ENCODE measurements at regions not wholly inside any gene's neighbourhood (a gene's known extent, or its start where the extent isn't known, plus 50 kb on each side); places are given as distances from the start of the nearest gene placed in this dataset.

DNA sequence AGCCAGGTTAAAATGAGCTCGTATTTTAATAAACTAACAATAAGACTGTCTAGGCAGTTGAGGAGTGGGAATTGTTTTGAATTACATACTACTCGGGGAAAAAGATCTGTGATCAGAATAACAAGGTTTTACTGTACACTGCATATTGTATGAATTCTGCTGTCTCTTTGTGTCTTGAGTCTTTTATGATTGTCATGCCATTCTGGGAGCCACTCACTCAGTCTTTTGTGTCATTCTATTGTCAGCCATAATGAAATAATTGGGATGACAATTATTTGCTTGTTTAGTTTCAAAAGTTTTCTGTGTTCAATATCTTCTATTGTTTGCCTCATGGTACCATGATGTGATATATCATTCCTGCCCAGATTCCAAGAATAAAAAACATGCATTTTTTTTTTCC lies 339.6 kb upstream of the TBL1XR1 start:
- ChIA-PET POLR2A (no interaction called here), CTCF (no interaction called here)
- TF ChIP-seq, protein P1, sequence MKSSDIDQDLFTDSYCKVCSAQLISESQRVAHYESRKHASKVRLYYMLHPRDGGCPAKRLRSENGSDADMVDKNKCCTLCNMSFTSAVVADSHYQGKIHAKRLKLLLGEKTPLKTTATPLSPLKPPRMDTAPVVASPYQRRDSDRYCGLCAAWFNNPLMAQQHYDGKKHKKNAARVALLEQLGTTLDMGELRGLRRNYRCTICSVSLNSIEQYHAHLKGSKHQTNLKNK (CRISPR knock-in tag; IDR thresholded peaks at IDR 0.05), result no peak
- TF ChIP-seq ETV6 (CRISPR knock-in tag; IDR thresholded peaks at IDR 0.05) (no peak), RELA (CRISPR knock-in tag; IDR thresholded peaks at IDR 0.05; ENCODE audit: borderline replicate concordance) (no peak), SP1 (CRISPR knock-in tag; conservative IDR thresholded peaks at IDR 0.05) (no peak), RORB (CRISPR knock-in tag; IDR thresholded peaks at IDR 0.05) (no peak), ZBTB21 (CRISPR knock-in tag; IDR thresholded peaks at IDR 0.05; ENCODE audit: borderline replicate concordance) (no peak), NR2C2 (CRISPR knock-in tag; IDR thresholded peaks at IDR 0.05) (no peak), ZNF219 (CRISPR knock-in tag; IDR thresholded peaks at IDR 0.05; ENCODE audit: borderline replicate concordance) (no peak), CBFB (CRISPR knock-in tag; IDR thresholded peaks at IDR 0.05; ENCODE audit: low read depth) (no peak), SMAD4 (CRISPR knock-in tag; IDR thresholded peaks at IDR 0.05) (no peak), NFE2L1 (CRISPR knock-in tag; IDR thresholded peaks at IDR 0.05) (no peak)
- TF ChIP-seq, protein P2, sequence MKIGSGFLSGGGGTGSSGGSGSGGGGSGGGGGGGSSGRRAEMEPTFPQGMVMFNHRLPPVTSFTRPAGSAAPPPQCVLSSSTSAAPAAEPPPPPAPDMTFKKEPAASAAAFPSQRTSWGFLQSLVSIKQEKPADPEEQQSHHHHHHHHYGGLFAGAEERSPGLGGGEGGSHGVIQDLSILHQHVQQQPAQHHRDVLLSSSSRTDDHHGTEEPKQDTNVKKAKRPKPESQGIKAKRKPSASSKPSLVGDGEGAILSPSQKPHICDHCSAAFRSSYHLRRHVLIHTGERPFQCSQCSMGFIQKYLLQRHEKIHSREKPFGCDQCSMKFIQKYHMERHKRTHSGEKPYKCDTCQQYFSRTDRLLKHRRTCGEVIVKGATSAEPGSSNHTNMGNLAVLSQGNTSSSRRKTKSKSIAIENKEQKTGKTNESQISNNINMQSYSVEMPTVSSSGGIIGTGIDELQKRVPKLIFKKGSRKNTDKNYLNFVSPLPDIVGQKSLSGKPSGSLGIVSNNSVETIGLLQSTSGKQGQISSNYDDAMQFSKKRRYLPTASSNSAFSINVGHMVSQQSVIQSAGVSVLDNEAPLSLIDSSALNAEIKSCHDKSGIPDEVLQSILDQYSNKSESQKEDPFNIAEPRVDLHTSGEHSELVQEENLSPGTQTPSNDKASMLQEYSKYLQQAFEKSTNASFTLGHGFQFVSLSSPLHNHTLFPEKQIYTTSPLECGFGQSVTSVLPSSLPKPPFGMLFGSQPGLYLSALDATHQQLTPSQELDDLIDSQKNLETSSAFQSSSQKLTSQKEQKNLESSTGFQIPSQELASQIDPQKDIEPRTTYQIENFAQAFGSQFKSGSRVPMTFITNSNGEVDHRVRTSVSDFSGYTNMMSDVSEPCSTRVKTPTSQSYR (CRISPR knock-in tag; IDR thresholded peaks at IDR 0.05), result no peak
- TF ChIP-seq, protein P3, sequence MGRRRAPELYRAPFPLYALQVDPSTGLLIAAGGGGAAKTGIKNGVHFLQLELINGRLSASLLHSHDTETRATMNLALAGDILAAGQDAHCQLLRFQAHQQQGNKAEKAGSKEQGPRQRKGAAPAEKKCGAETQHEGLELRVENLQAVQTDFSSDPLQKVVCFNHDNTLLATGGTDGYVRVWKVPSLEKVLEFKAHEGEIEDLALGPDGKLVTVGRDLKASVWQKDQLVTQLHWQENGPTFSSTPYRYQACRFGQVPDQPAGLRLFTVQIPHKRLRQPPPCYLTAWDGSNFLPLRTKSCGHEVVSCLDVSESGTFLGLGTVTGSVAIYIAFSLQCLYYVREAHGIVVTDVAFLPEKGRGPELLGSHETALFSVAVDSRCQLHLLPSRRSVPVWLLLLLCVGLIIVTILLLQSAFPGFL (CRISPR knock-in tag; IDR thresholded peaks at IDR 0.05; ENCODE audit: borderline replicate concordance), result no peak
- TF ChIP-seq, protein P4, sequence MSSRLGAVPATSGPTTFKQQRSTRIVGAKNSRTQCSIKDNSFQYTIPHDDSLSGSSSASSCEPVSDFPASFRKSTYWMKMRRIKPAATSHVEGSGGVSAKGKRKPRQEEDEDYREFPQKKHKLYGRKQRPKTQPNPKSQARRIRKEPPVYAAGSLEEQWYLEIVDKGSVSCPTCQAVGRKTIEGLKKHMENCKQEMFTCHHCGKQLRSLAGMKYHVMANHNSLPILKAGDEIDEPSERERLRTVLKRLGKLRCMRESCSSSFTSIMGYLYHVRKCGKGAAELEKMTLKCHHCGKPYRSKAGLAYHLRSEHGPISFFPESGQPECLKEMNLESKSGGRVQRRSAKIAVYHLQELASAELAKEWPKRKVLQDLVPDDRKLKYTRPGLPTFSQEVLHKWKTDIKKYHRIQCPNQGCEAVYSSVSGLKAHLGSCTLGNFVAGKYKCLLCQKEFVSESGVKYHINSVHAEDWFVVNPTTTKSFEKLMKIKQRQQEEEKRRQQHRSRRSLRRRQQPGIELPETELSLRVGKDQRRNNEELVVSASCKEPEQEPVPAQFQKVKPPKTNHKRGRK (CRISPR knock-in tag; IDR thresholded peaks at IDR 0.05; ENCODE audit: borderline replicate concordance), result no peak
- TF ChIP-seq, protein P5, sequence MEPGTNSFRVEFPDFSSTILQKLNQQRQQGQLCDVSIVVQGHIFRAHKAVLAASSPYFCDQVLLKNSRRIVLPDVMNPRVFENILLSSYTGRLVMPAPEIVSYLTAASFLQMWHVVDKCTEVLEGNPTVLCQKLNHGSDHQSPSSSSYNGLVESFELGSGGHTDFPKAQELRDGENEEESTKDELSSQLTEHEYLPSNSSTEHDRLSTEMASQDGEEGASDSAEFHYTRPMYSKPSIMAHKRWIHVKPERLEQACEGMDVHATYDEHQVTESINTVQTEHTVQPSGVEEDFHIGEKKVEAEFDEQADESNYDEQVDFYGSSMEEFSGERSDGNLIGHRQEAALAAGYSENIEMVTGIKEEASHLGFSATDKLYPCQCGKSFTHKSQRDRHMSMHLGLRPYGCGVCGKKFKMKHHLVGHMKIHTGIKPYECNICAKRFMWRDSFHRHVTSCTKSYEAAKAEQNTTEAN (CRISPR knock-in tag; IDR thresholded peaks at IDR 0.05), result no peak
- TF ChIP-seq, protein P6, sequence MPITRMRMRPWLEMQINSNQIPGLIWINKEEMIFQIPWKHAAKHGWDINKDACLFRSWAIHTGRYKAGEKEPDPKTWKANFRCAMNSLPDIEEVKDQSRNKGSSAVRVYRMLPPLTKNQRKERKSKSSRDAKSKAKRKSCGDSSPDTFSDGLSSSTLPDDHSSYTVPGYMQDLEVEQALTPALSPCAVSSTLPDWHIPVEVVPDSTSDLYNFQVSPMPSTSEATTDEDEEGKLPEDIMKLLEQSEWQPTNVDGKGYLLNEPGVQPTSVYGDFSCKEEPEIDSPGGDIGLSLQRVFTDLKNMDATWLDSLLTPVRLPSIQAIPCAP (CRISPR knock-in tag; IDR thresholded peaks at IDR 0.05), result no peak
- TF ChIP-seq, protein P7, sequence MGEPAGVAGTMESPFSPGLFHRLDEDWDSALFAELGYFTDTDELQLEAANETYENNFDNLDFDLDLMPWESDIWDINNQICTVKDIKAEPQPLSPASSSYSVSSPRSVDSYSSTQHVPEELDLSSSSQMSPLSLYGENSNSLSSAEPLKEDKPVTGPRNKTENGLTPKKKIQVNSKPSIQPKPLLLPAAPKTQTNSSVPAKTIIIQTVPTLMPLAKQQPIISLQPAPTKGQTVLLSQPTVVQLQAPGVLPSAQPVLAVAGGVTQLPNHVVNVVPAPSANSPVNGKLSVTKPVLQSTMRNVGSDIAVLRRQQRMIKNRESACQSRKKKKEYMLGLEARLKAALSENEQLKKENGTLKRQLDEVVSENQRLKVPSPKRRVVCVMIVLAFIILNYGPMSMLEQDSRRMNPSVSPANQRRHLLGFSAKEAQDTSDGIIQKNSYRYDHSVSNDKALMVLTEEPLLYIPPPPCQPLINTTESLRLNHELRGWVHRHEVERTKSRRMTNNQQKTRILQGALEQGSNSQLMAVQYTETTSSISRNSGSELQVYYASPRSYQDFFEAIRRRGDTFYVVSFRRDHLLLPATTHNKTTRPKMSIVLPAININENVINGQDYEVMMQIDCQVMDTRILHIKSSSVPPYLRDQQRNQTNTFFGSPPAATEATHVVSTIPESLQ (CRISPR knock-in tag; IDR thresholded peaks at IDR 0.05), result no peak
- TF ChIP-seq, protein P8, sequence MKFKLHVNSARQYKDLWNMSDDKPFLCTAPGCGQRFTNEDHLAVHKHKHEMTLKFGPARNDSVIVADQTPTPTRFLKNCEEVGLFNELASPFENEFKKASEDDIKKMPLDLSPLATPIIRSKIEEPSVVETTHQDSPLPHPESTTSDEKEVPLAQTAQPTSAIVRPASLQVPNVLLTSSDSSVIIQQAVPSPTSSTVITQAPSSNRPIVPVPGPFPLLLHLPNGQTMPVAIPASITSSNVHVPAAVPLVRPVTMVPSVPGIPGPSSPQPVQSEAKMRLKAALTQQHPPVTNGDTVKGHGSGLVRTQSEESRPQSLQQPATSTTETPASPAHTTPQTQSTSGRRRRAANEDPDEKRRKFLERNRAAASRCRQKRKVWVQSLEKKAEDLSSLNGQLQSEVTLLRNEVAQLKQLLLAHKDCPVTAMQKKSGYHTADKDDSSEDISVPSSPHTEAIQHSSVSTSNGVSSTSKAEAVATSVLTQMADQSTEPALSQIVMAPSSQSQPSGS (CRISPR knock-in tag; IDR thresholded peaks at IDR 0.05; ENCODE audit: borderline replicate concordance, low read depth), result no peak
- TF ChIP-seq, protein P9, sequence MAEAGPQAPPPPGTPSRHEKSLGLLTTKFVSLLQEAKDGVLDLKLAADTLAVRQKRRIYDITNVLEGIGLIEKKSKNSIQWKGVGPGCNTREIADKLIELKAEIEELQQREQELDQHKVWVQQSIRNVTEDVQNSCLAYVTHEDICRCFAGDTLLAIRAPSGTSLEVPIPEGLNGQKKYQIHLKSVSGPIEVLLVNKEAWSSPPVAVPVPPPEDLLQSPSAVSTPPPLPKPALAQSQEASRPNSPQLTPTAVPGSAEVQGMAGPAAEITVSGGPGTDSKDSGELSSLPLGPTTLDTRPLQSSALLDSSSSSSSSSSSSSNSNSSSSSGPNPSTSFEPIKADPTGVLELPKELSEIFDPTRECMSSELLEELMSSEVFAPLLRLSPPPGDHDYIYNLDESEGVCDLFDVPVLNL (CRISPR knock-in tag; IDR thresholded peaks at IDR 0.05; ENCODE audit: borderline replicate concordance, low read depth), result no peak
- Mint-ChIP-seq H3K27ac (no peak overlapping the region), H3K4me1 (peaks cover 38% of the 10 kb centered on the region), H3K9me3 (no peaks in the 10 kb centered on the region), H3K27me3 (ENCODE audit: low read depth) (no peaks in the 10 kb centered on the region), H3K36me3 (no peaks in the 10 kb centered on the region), H3K4me3 (no peak overlapping the region)
- DNase-seq (ENCODE audit: low spot score), result no peak
- ATAC-seq, result no peak
